HUES48 (cell line): ENCODE measurements at regions not wholly inside any gene's neighbourhood (a gene's known extent, or its start where the extent isn't known, plus 50 kb on each side); places are given as distances from the start of the nearest gene placed in this dataset.
A peak's percentile ranks its signal among the peaks of the same experiment; 100 is the strongest.

Source experiments
- H3K27ac ChIP-seq: one replicate; pipeline ENCODE4 v1.7.0; 2013; ENCODE audit warnings: low read depth, low read length, inconsistent platforms
- H3K27me3 ChIP-seq: 2 replicates; pipeline ENCODE4 v1.6.1; 2013; ENCODE audit warnings: mild to moderate bottlenecking, low read length; ENCODE audit not compliant: control insufficient read depth, insufficient read depth
- H3K36me3 ChIP-seq: 2 replicates; pipeline ENCODE4 v1.6.1; 2013; ENCODE audit warnings: low read length; ENCODE audit not compliant: control insufficient read depth, insufficient read depth
- H3K4me1 ChIP-seq: 2 replicates; pipeline ENCODE4 v1.6.1; 2013; ENCODE audit warnings: mild to moderate bottlenecking, low read length; ENCODE audit not compliant: control insufficient read depth, insufficient read depth
- H3K4me3 ChIP-seq: 2 replicates; pipeline ENCODE4 v1.5.1; 2013; ENCODE audit warnings: mild to moderate bottlenecking, low read depth, low read length
- H3K9ac ChIP-seq: 2 replicates; pipeline ENCODE4 v1.6.1; 2013; ENCODE audit warnings: mild to moderate bottlenecking, low read depth, low read length, moderate library complexity
- H3K9me3 ChIP-seq: 2 replicates; pipeline ENCODE4 v1.6.1; 2013; ENCODE audit warnings: low read length; ENCODE audit not compliant: control insufficient read depth, insufficient read depth

DNA sequence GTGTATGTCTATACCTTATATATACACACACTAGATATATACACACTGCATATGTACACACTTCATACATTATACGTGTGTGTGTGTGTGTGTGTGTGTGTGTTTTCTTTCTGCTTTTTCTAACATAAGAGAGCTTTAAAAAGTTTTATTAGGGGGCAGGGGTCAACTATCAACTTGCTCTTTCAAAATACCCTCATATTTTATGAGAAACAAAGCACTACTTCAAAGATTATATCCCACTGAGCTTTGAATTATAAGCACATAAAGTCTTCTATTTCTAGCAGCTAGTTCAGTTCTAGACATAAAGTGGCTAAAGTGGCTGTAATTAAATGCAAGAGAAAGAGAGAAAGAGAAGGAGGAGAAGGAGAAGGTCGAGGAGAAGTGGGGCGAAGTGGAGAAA is 1361.3 kb downstream of the ZPLD1 start:
- Histone ChIP-seq H3K9me3 (no peaks in the 10 kb centered on the region), H3K4me3 (no peak overlapping the region), H3K36me3 (no peaks in the 10 kb centered on the region), H3K9ac (no peak overlapping the region), H3K27me3 (no peaks in the 10 kb centered on the region), H3K4me1 (peaks cover 8% of the 10 kb centered on the region), H3K27ac (no peak overlapping the region)

DNA sequence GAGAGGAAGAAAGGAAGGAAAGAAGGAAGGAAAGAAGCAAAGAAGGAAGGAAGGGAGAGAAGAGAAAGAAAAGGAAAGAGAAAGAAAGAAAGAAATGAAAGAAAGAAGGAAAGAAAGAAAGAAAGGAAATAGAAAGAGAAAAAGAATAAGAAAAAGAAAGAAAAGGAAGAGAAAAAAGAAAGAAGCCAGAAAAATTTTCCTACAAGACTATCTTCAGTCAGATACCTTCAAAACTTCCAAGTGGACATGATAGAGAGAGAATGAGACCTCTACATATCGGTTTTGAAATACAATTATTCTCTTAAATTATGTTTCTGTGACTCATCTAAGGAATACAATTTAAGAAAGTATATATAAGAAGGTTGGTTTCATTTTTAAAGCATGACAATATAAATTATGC is 1369.0 kb downstream of the ZPLD1 start:
- Histone ChIP-seq H3K27me3 (no peaks in the 10 kb centered on the region), H3K4me3 (no peak overlapping the region), H3K36me3 (no peaks in the 10 kb centered on the region), H3K9ac (no peak overlapping the region), H3K27ac (no peak overlapping the region), H3K4me1 (no peaks in the 10 kb centered on the region), H3K9me3 (no peaks in the 10 kb centered on the region)

DNA sequence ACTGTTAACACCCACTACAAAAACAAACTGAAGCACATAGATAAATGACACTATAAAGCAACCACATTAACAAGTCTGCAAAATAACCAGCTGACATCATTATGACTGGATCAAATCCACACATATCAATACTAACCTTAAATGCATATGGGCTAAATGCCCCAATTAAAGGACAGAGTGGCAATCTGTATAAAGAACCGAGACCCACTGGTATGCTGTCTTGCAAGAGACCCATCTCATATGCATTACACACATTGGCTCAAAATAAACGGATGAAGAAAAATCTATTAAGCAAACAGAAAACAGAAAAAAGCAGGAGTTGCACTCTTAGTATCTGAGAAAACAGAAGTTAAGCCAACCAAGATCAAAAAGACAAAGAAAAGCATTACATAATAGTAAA is 1375.4 kb downstream of the ZPLD1 start:
- no peaks in the 10 kb centered on the region for H3K27me3 ChIP-seq
- no peak overlapping the region for H3K27ac ChIP-seq
- no peak overlapping the region for H3K9ac ChIP-seq
- H3K4me3 ChIP-seq = no peak overlapping the region
- H3K36me3 ChIP-seq = no peaks in the 10 kb centered on the region
- peaks cover 7% of the 10 kb centered on the region; the same call in 1 of the 2 replicates for H3K9me3 ChIP-seq
- H3K4me1 ChIP-seq = peaks cover 13% of the 10 kb centered on the region; the same call in 1 of the 2 replicates

- H3K4me3 ChIP-seq = no peak overlapping the region; the same call in 1 of the 2 replicates
- H3K27ac ChIP-seq = no peak overlapping the region
These were observed 1379.1 kb downstream of the ZPLD1 start for GRCh38 chr3:103813955-103814354.

DNA sequence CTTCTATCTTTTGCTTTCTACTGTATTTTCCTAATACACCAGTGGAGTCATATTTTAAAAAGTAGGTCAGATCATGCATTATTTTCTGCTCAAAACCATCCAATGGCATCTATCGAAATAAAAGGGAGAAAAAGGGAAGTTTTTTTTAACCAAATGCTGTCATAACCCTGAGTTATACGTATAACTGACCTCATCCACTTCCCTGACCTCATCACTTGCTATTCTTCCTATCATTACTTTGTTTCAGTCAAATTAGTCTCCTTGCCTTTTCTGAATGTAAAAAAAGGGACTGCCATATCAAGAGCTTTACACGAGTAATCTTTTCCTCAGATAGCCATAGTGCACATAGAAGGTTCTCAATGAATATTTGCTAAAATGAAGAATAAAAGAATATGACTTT is 1383.6 kb downstream of the ZPLD1 start:
- H3K9me3 ChIP-seq = no peaks in the 10 kb centered on the region
- no peak overlapping the region for H3K27ac ChIP-seq
- peak overlapping the region; percentile 19; the same call in 1 of the 2 replicates for H3K4me3 ChIP-seq
- H3K36me3 ChIP-seq = no peaks in the 10 kb centered on the region
- H3K9ac ChIP-seq = no peak overlapping the region
- H3K4me1 ChIP-seq = peaks cover 33% of the 10 kb centered on the region
- H3K27me3 ChIP-seq = no peaks in the 10 kb centered on the region

More at GRCh38 chr3:103813955-103814354, 1379.1 kb downstream of the ZPLD1 start:
- no peaks in the 10 kb centered on the region for H3K27me3 ChIP-seq
- peaks cover 7% of the 10 kb centered on the region; the same call in 1 of the 2 replicates for H3K9me3 ChIP-seq
- no peak overlapping the region for H3K9ac ChIP-seq
- peaks cover 23% of the 10 kb centered on the region for H3K4me1 ChIP-seq
- no peaks in the 10 kb centered on the region for H3K36me3 ChIP-seq

GRCh38 chr3:103818800-103819199 is 1384.0 kb downstream of the ZPLD1 start:
- Histone ChIP-seq H3K9ac (0 out of 2 replicates have a peak overlapping the region, but pooled peaks have one; percentile 17), H3K4me3 (peak overlapping the region; percentile 19; the same call in 1 of the 2 replicates), H3K36me3 (no peaks in the 10 kb centered on the region), H3K9me3 (no peaks in the 10 kb centered on the region), H3K27me3 (no peaks in the 10 kb centered on the region), H3K27ac (no peak overlapping the region), H3K4me1 (peaks cover 29% of the 10 kb centered on the region)

DNA sequence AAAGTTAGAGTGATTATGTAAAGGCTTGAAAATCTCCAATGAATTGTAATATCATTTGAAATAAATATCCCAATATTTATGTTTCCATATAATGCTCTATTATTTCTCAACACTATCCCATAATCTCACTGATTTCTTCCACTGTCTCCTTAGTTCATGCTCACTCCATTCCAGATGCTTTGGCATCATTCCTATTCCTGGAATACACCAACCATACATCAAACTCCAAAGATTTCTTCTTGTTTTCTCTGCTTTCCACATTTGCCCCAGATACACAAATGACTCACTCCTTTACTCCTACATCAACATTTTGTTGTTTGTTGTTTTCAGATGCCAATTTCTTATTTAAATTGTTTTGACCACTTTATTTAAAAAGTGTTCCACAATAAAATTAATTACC is 1390.8 kb downstream of the ZPLD1 start:
- Histone ChIP-seq H3K27ac (no peak overlapping the region), H3K9ac (no peak overlapping the region), H3K4me1 (no peaks in the 10 kb centered on the region), H3K9me3 (no peaks in the 10 kb centered on the region; the same call in 1 of the 2 replicates), H3K27me3 (no peaks in the 10 kb centered on the region), H3K36me3 (no peaks in the 10 kb centered on the region), H3K4me3 (no peak overlapping the region)

- H3K4me3 ChIP-seq = no peak overlapping the region
- H3K4me1 ChIP-seq = no peaks in the 10 kb centered on the region
- H3K27ac ChIP-seq = no peak overlapping the region
- no peaks in the 10 kb centered on the region for H3K36me3 ChIP-seq
- H3K9ac ChIP-seq = no peak overlapping the region
- H3K27me3 ChIP-seq = no peaks in the 10 kb centered on the region
- H3K9me3 ChIP-seq = no peaks in the 10 kb centered on the region; the same call in 1 of the 2 replicates
These were observed 1395.0 kb downstream of the ZPLD1 start for GRCh38 chr3:103829723-103830326.

DNA sequence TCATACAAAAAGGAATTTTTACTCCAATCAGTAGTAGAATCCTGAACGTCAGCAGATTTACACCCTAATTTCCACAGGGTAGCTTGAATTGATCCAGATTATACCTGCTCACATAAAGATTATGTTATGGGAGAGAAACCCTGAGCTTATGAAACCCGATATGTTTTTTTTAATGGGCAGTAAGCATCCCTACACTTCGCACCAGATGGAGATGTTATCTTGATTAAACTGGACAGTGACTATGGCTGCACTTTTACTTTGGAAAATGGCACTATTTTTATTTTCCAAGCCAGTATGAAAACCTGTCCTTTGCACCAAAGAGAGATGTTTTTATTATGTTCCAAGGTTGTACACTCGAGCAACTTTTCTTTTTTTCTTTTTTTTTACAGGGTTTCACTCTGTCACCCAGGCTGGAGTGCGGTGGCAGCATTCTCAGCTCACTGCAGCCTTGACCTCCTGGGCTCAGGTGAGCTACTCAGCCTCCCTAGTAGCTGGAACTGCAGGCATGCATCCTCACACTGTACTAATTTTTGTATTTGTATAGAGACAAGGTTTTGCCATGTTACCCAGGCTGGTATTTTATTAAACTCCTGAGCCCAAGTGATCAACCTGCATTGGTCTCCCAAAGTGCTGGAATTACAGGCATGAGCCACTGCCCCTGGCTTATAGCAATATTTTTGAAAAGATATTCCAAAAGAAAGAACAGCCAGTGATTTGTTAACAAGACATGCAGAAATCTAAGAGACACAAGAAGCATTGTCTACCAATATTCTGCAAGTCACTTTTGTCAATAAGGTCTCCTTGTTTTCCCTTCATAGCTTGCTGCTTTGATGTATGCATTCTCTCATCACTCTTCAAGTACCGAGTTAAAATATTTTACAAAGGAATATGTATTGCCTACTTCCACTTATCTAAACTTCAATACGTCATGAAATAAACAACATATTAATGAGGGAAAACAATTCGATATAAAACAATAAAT is 1412.6 kb downstream of the ZPLD1 start:
- no peak overlapping the region for H3K4me3 ChIP-seq
- H3K27ac ChIP-seq = no peak overlapping the region
- H3K27me3 ChIP-seq = no peaks in the 10 kb centered on the region
- H3K36me3 ChIP-seq = no peaks in the 10 kb centered on the region
- no peaks in the 10 kb centered on the region for H3K9me3 ChIP-seq
- no peaks in the 10 kb centered on the region for H3K4me1 ChIP-seq
- H3K9ac ChIP-seq = no peak overlapping the region

GRCh38 chr3:103851793-103852192 is 1417.0 kb downstream of the ZPLD1 start:
- no peak overlapping the region for H3K9ac ChIP-seq
- no peaks in the 10 kb centered on the region for H3K36me3 ChIP-seq
- no peak overlapping the region for H3K27ac ChIP-seq
- H3K4me3 ChIP-seq = no peak overlapping the region
- no peaks in the 10 kb centered on the region for H3K27me3 ChIP-seq
- H3K4me1 ChIP-seq = no peaks in the 10 kb centered on the region
- H3K9me3 ChIP-seq = no peaks in the 10 kb centered on the region

DNA sequence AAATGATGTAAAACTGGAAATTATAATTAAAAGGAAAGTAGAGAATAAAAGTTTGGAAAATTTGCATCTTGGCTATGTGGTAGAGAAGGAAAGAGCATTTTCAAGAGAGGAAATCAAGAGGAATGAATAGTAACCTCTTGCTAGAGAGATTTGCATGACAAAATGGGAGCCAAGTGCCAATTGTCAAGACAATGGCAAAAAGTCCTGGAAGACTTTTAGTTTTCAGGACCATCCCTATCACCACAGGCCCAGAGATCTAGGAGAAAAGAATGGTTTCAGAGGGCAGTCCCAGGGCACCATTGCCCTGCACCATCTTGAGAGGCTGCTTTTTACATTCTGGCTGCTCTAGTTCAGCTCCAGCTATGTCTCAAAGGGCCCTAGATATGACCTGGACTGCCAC is 1427.6 kb downstream of the ZPLD1 start:
- Histone ChIP-seq H3K27ac (no peak overlapping the region), H3K4me3 (peak overlapping the region; percentile 16; the same call in 1 of the 2 replicates), H3K9ac (no peak overlapping the region), H3K4me1 (0 out of 2 replicates have a peak, but pooled peaks cover 4% of the 10 kb centered on the region), H3K27me3 (no peaks in the 10 kb centered on the region), H3K9me3 (peaks cover 10% of the 10 kb centered on the region), H3K36me3 (no peaks in the 10 kb centered on the region)
